ENCODE measurements at regions not wholly inside any gene's neighbourhood (a gene's known extent, or its start where the extent isn't known, plus 50 kb on each side); places are given as distances from the start of the nearest gene placed in this dataset.

DNA sequence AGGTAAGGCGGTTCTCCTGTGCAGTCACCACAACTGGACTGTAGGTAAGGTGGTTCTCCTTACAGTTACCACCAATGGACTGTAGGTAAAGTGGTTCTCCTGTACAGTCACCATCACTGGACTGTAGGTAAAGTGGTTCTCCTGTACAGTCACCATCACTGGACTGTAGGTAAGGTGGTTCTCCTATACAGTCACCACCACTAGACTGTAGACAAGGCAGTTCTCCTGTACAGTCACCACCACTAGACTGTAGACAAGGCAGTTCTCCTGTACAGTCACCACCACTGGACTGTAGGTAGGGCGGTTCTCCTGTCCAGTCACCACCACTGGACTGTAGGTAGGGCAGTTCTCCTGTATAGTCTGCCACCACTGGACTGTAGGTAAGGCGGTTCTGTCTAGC lies 212.3 kb downstream of the TFAP2A start:
- TF ChIP-seq, protein P1, sequence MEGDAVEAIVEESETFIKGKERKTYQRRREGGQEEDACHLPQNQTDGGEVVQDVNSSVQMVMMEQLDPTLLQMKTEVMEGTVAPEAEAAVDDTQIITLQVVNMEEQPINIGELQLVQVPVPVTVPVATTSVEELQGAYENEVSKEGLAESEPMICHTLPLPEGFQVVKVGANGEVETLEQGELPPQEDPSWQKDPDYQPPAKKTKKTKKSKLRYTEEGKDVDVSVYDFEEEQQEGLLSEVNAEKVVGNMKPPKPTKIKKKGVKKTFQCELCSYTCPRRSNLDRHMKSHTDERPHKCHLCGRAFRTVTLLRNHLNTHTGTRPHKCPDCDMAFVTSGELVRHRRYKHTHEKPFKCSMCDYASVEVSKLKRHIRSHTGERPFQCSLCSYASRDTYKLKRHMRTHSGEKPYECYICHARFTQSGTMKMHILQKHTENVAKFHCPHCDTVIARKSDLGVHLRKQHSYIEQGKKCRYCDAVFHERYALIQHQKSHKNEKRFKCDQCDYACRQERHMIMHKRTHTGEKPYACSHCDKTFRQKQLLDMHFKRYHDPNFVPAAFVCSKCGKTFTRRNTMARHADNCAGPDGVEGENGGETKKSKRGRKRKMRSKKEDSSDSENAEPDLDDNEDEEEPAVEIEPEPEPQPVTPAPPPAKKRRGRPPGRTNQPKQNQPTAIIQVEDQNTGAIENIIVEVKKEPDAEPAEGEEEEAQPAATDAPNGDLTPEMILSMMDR (IDR thresholded peaks at IDR 0.05) = no peak
- no peaks in the 10 kb centered on the region for H3K9me3 ChIP-seq
- H3K4me3 ChIP-seq = no peak overlapping the region
- no peaks in the 10 kb centered on the region for H3K4me1 ChIP-seq (ENCODE audit: low read depth)
- ATAC-seq (no peak), DNase-seq (no peak)
- no peaks in the 10 kb centered on the region for H3K36me3 ChIP-seq (ENCODE audit: low read depth)
- intact Hi-C loops (cut with DNase I, micrococcal nuclease) = no loop called here

GRCh38 chr6:10201606-10202510 lies 213.0 kb downstream of the TFAP2A start:
- DNase-seq (no peak), ATAC-seq (no peak)
- intact Hi-C loops (cut with DNase I, micrococcal nuclease) = no loop called here
- no peaks in the 10 kb centered on the region for H3K4me1 ChIP-seq (ENCODE audit: low read depth)
- TF ChIP-seq, protein P1 (IDR thresholded peaks at IDR 0.05) = no peak
- H3K4me3 ChIP-seq = no peak overlapping the region
- no peaks in the 10 kb centered on the region for H3K36me3 ChIP-seq (ENCODE audit: low read depth)
- no peaks in the 10 kb centered on the region for H3K9me3 ChIP-seq

DNA sequence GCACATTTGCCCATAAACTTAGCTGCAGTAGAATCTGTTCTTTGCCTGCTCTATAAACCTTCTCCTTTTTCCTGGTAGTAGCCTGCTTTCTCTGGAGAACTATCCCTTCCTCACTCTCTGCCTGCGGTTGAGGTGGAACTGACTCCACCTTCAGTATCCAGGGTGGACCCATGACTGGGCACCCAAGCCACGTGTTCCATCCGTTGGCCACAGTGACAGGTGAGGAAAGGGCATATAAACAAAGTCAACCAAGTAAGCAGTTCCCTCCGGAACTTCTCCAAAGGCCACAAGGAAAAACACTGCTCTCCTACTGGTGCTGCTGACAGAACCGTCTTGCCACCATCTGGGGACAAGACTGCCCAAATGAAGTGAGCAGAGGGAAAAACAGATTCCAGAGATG lies 218.8 kb downstream of the TFAP2A start:
- Histone ChIP-seq H3K9me3 (no peaks in the 10 kb centered on the region), H3K4me3 (no peak overlapping the region), H3K36me3 (ENCODE audit: low read depth) (no peaks in the 10 kb centered on the region), H3K4me1 (ENCODE audit: low read depth) (no peaks in the 10 kb centered on the region)
- ATAC-seq = no peak
- TF ChIP-seq, protein P1 (IDR thresholded peaks at IDR 0.05) = no peak
- DNase-seq = no peak
- intact Hi-C loops (cut with DNase I, micrococcal nuclease) = no loop called here

- Histone ChIP-seq H3K4me1 (ENCODE audit: low read depth) (no peaks in the 10 kb centered on the region), H3K4me3 (no peak overlapping the region), H3K9me3 (no peaks in the 10 kb centered on the region), H3K36me3 (ENCODE audit: low read depth) (no peaks in the 10 kb centered on the region)
- intact Hi-C loops (cut with DNase I, micrococcal nuclease) = no loop called here
- ATAC-seq (no peak), DNase-seq (no peak)
- TF ChIP-seq, protein P1 (IDR thresholded peaks at IDR 0.05) = no peak
These were observed 219.8 kb downstream of the TFAP2A start for GRCh38 chr6:10194816-10195672.

- Histone ChIP-seq H3K4me3 (no peak overlapping the region), H3K36me3 (ENCODE audit: low read depth) (no peaks in the 10 kb centered on the region), H3K4me1 (ENCODE audit: low read depth) (no peaks in the 10 kb centered on the region), H3K9me3 (no peaks in the 10 kb centered on the region)
- TF ChIP-seq, protein P1 (IDR thresholded peaks at IDR 0.05) = no peak
- no peak for ATAC-seq
- intact Hi-C loops (cut with DNase I, micrococcal nuclease) = no loop called here
- no peak for DNase-seq
These were observed 221.6 kb downstream of the TFAP2A start for GRCh38 chr6:10193321-10193720.
